K562 (cell line): ENCODE measurements at regions not wholly inside any gene's neighbourhood (a gene's known extent, or its start where the extent isn't known, plus 50 kb on each side); places are given as distances from the start of the nearest gene placed in this dataset.

ENCODE experiments used
- ATAC-seq: fragments of 200-7000 bp; cut with Tn5 transposase; 3 replicates; pipeline ENCODE4 v1.9.1; 2020; ENCODE audit warnings: moderate library complexity
- BruUV-seq: library from RNA; stranded (reverse); fragments of 400-500 nt; replicated peaks from 2 replicates; lab custom pipeline; 2021; lab: Mats Ljungman, UMichigan
- CTCF ChIA-PET: fragments of 300-600 bp; formaldehyde crosslinking; extraction: SDS; loops from one replicate; lab custom pipeline; 2021; ENCODE audit warnings: low intra/inter-chr PET ratio; lab: Yijun Ruan, JAX
- POLR2A ChIA-PET: fragments of 300-600, 350-650 bp; sonication (Branson Sonifier 250); formaldehyde crosslinking; extraction: SDS; loops from one replicate; lab custom pipeline; 2021; ENCODE audit warnings: antibody characterized with exemption, inconsistent platforms; lab: Yijun Ruan, JAX
- DNase-seq, 4 experiments: peaks; one replicate each; pipeline versions ENCODE4 v3.0.0 to v3.0.0-alpha.2; 2011 to 2018; ENCODE audit warnings: low spot score in 3 of 4, mixed read lengths in 3 of 4; ENCODE audit errors: extremely low read depth in 1 of 4
- FAIRE-seq: peaks from 2 replicates; lab custom pipeline; 2011; peaks lifted over from hg19 to GRCh38; lab: Jason Lieb, UNC
- H2AFZ ChIP-seq: 2 replicates; pipeline ENCODE4 v1.6.0; 2011; ENCODE audit warnings: low read depth, low read length, control low read depth, inconsistent platforms
- H3K27ac ChIP-seq: fragments of 200-600 bp; 3 replicates; pipeline ENCODE4 v1.8.0; 2011; ENCODE audit warnings: low read depth, mild to moderate bottlenecking, control low read depth, inconsistent platforms, low read length, moderate library complexity, mixed read lengths; ENCODE audit errors: extremely low read depth
- H3K27me3 ChIP-seq, 2 experiments: fragments of 300-600 bp in 1 of 2; 2 replicates in 1 of 2; 3 replicates in 1 of 2; pipeline versions ENCODE4 v1.6.0 to v1.8.0; 2011; ENCODE audit warnings: inconsistent platforms in 2 of 2, low read length in 2 of 2, mild to moderate bottlenecking in 1 of 2, mixed read lengths in 1 of 2, moderate library complexity in 1 of 2; ENCODE audit not compliant: control insufficient read depth in 2 of 2, insufficient read depth in 2 of 2
- H3K36me3 ChIP-seq: fragments of 300-600 bp; 3 replicates; pipeline ENCODE4 v1.8.0; 2011; ENCODE audit warnings: mild to moderate bottlenecking, low read length, inconsistent platforms; ENCODE audit not compliant: control insufficient read depth, insufficient read depth
- H3K4me1 ChIP-seq, 2 experiments: fragments of 200-600 bp in 1 of 2; replicated peaks in 1 of 2; 2 replicates in 1 of 2; 3 replicates in 1 of 2; pipeline versions ENCODE4 v1.5.1 to v1.8.0; 2011; ENCODE audit warnings: inconsistent platforms in 2 of 2, low read length in 2 of 2, mild to moderate bottlenecking in 1 of 2, mixed read lengths in 1 of 2, moderate library complexity in 1 of 2; ENCODE audit not compliant: control insufficient read depth in 2 of 2, insufficient read depth in 2 of 2
- H3K4me2 ChIP-seq: 2 replicates; pipeline ENCODE4 v1.6.1; 2011; ENCODE audit warnings: low read length, control low read depth, inconsistent platforms, mixed read lengths; ENCODE audit not compliant: insufficient read depth
- H3K4me3 ChIP-seq: fragments of 200-600 bp; sonication (generic), shearing (Covaris generic); 2 replicates; pipeline ENCODE4 v1.5.1; 2016; ENCODE audit warnings: control low read depth, inconsistent platforms
- H3K79me2 ChIP-seq: fragments of 200-600 bp; 3 replicates; pipeline ENCODE4 v1.8.0; 2011; ENCODE audit warnings: low read length, inconsistent platforms; ENCODE audit not compliant: control insufficient read depth, insufficient read depth
- H3K9ac ChIP-seq, 2 experiments: 2 replicates each; pipeline versions ENCODE4 v1.6.0 to v1.6.1; 2011; ENCODE audit warnings: low read depth in 2 of 2, low read length in 2 of 2, control low read depth in 1 of 2, inconsistent platforms in 1 of 2, mild to moderate bottlenecking in 1 of 2, mixed read lengths in 1 of 2; ENCODE audit not compliant: insufficient read depth in 1 of 2
- H3K9me1 ChIP-seq: one replicate; pipeline ENCODE4 v1.6.0; 2011; ENCODE audit warnings: inconsistent platforms, mild to moderate bottlenecking, low read length, moderate library complexity; ENCODE audit not compliant: control insufficient read depth, insufficient read depth
- H3K9me3 ChIP-seq: replicated peaks from 2 replicates; pipeline ENCODE4 v1.5.1; 2011; ENCODE audit warnings: low read depth, low read length, inconsistent platforms; ENCODE audit not compliant: control insufficient read depth, insufficient read depth
- H4K20me1 ChIP-seq: replicated peaks from 2 replicates; pipeline ENCODE4 v1.6.1; 2011; ENCODE audit warnings: low read length, inconsistent platforms, mixed read lengths; ENCODE audit not compliant: control insufficient read depth, insufficient read depth
- CBFA2T3 ChIP-seq: fragments of 450-650 bp; IDR thresholded peaks from 2 replicates; pipeline ENCODE4 v1.6.1; 2017
- ETV5 ChIP-seq: sonication (generic); formaldehyde crosslinking; IDR thresholded peaks from 2 replicates; pipeline ENCODE4 v1.4.0; 2020; ENCODE audit warnings: low read depth, mild to moderate bottlenecking, missing genetic modification reagents
- GTF2F1 ChIP-seq: IDR thresholded peaks from 2 replicates; pipeline ENCODE4 v1.6.1; 2011; ENCODE audit warnings: low read depth, low read length, improper control_type of control experiment
- HMG20B ChIP-seq: fragments of 250-450 bp; sonication (Bioruptor Pico); IDR thresholded peaks from 2 replicates; pipeline ENCODE4 v1.5.0; 2021; ENCODE audit warnings: mild to moderate bottlenecking
- HOXB6 ChIP-seq: fragments of 250-450 bp; sonication (Bioruptor Pico); IDR thresholded peaks from 2 replicates; pipeline ENCODE4 v1.5.1; 2022; ENCODE audit warnings: mild to moderate bottlenecking, borderline replicate concordance
- ILF3 ChIP-seq: fragments of 450-650 bp; IDR thresholded peaks from 2 replicates; pipeline ENCODE4 v1.6.1; 2018; ENCODE audit warnings: antibody characterized with exemption, mild to moderate bottlenecking, moderate library complexity, borderline replicate concordance
- IRF2 ChIP-seq: sonication (generic); formaldehyde crosslinking; IDR thresholded peaks from 2 replicates; pipeline ENCODE4 v1.8.1; 2022; ENCODE audit warnings: mild to moderate bottlenecking, missing genetic modification reagents
- KDM5B ChIP-seq: fragments of 200-600 bp; sonication (generic); IDR thresholded peaks from 2 replicates; pipeline ENCODE4 v1.6.1; 2012; ENCODE audit warnings: low read depth, mild to moderate bottlenecking, moderate library complexity, low read length, control low read depth, inconsistent platforms; ENCODE audit not compliant: insufficient replicate concordance
- MCM7 ChIP-seq, 2 experiments: fragments of 450-650 bp; IDR thresholded peaks; 2 replicates each; pipeline ENCODE4 v1.6.1; 2016 to 2018
- NR1H2 ChIP-seq: sonication (generic); formaldehyde crosslinking; IDR thresholded peaks from 2 replicates; pipeline ENCODE4 v1.4.0; 2020; ENCODE audit warnings: mild to moderate bottlenecking, missing genetic modification reagents
- PHF21A ChIP-seq: fragments of 450-650 bp; IDR thresholded peaks from 2 replicates; pipeline ENCODE4 v1.6.1; 2017; ENCODE audit warnings: low read depth, borderline replicate concordance
- RAD21 ChIP-seq, 2 experiments: fragments of 250-450 bp in 1 of 2; fragments of 450-650 bp in 1 of 2; sonication (Bioruptor Pico) in 1 of 2; formaldehyde crosslinking in 1 of 2; IDR thresholded peaks in 1 of 2; conservative IDR thresholded peaks in 1 of 2; 2 replicates each; pipeline versions ENCODE4 v1.4.0 to v1.8.0; 2020 to 2022; ENCODE audit warnings: mild to moderate bottlenecking in 2 of 2, moderate library complexity in 1 of 2
- RAD51 ChIP-seq: fragments of 450-650 bp; IDR thresholded peaks from 2 replicates; pipeline ENCODE4 v1.7.1; 2016; ENCODE audit warnings: low read depth, mild to moderate bottlenecking, borderline replicate concordance
- RFX5 ChIP-seq: IDR thresholded peaks from 2 replicates; pipeline ENCODE4 v1.6.1; 2011; ENCODE audit warnings: low read depth, mild to moderate bottlenecking, improper control_type of control experiment, low read length
- RHOXF2B ChIP-seq: fragments of 250-450 bp; sonication (Bioruptor Pico); conservative IDR thresholded peaks from 2 replicates; pipeline ENCODE4 v1.5.1; 2021
- SMARCA4 ChIP-seq: fragments of 450-650 bp; IDR thresholded peaks from 2 replicates; pipeline ENCODE4 v1.6.1; 2016
- SREBF2 ChIP-seq: sonication (generic); formaldehyde crosslinking; IDR thresholded peaks from 2 replicates; pipeline ENCODE4 v1.4.0; 2020; ENCODE audit warnings: mild to moderate bottlenecking, missing genetic modification reagents
- ZNF239 ChIP-seq: fragments of 250-450 bp; sonication (Bioruptor Pico); IDR thresholded peaks from 2 replicates; pipeline ENCODE4 v1.4.0; 2020; ENCODE audit warnings: mild to moderate bottlenecking
- WGBS: fragments of 100-300 bp; shearing (Covaris generic); methylation state at CpG from one replicate; pipeline ENCODE4 v1.1.6; 2016; ENCODE audit warnings: low coverage, mixed read lengths; ENCODE audit not compliant: insufficient coverage; ENCODE audit errors: missing lambda C conversion rate; 5-methylcytosine and 5-hydroxymethylcytosine counted together
- in situ Hi-C: fragments of 300-500 bp; cut with MboI; formaldehyde crosslinking; loops from 4 replicates; pipeline ENCODE4 v1.15.0; 2018; ENCODE audit warnings: inconsistent platforms, mixed read lengths
- intact Hi-C: fragments of 100-400 bp; cut with micrococcal nuclease; formaldehyde crosslinking; loops from 2 replicates; pipeline ENCODE4 v1.14.2; 2022
- TF ChIP-seq, protein P1 (sequence below), 2 experiments: fragments of 250-450 bp in 1 of 2; fragments of 450-650 bp in 1 of 2; sonication (Bioruptor Pico) in 1 of 2; IDR thresholded peaks; 2 replicates each; pipeline versions ENCODE4 v1.6.1 to v1.8.0; 2016 to 2021; ENCODE audit warnings: mild to moderate bottlenecking in 2 of 2, moderate library complexity in 2 of 2, missing compliant biosample characterization in 1 of 2, missing genetic modification characterization in 1 of 2

DNA sequence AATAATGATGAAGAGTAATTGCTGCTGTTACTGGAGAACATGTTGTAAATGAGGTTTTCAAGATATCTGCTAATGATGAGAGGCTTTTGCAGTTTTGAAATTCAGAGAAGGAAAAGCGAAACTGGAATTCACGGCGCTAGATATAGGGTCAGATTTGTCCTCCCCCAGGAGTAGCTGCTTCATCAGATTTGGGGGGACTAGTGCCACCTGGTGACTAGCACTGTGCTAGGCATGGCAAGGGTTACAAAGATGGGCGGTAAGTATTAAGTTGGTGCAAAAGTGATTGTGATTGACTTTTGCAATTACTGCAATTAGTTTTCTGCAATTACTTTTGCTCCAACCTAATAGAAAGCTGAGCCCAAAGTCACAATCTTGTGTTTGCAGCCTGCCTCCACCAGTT is 879.9 kb upstream of the TENM4 start:
- TF ChIP-seq KDM5B: no peak
- TF ChIP-seq RAD21 (CRISPR knock-in tag; conservative IDR thresholded peaks at IDR 0.05 in 1 of 2, IDR thresholded peaks at IDR 0.05 in 1 of 2): 0 out of 4 replicates have a peak, but pooled peaks of 1 of the 2 experiments have one; percentile 6
- Histone ChIP-seq H3K9me1 (no peaks in the 10 kb centered on the region), H3K79me2 (no peaks in the 10 kb centered on the region), H3K4me3 (no peak overlapping the region), H3K9ac (no peak overlapping the region), H3K9me3 (no peaks in the 10 kb centered on the region), H3K27ac (no peak overlapping the region), H3K36me3 (no peaks in the 10 kb centered on the region), H2AFZ (no peak overlapping the region), H3K27me3 (no peaks in the 10 kb centered on the region), H3K4me2 (no peak overlapping the region), H3K4me1 (no peaks in the 10 kb centered on the region), H4K20me1 (no peaks in the 10 kb centered on the region)
- no peak for DNase-seq
- intact Hi-C loops: no loop called here
- 2% methylated on average over 4 of the region's 4 CpGs for WGBS
- ATAC-seq: no peak
- ChIA-PET CTCF (no interaction called here), POLR2A (no interaction called here)
- in situ Hi-C loops: no loop called here
- BruUV-seq: no TSS peak
- FAIRE-seq: no peak

DNA sequence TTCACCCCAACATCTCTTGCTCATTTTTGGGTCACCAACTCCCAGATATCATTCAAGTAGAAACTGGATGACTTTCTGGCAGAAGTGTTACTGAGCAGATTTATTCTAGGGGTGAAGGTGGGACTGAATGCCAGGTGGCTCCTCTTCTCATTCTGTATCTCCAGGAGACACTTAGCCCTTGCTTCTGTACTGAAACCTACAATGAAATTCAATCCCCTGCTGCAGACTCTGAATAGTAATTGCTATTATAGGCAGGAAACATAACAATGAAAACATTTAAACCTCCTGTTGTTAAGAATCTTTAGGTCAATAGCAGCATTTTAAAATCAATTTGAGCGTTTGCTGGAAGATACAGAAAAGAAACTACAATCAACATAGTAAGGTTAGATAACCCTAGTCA is 879.4 kb upstream of the TENM4 start:
- in situ Hi-C loops (no loop called here), intact Hi-C loops (no loop called here)
- no peak overlapping the region for H3K4me3 ChIP-seq
- BruUV-seq: no TSS peak
- no peak overlapping the region for H3K9ac ChIP-seq
- H3K9me1 ChIP-seq: no peaks in the 10 kb centered on the region
- no peak overlapping the region for H2AFZ ChIP-seq
- H3K4me1 ChIP-seq: no peaks in the 10 kb centered on the region
- WGBS: 5% methylated on average over 1 of the region's 1 CpG
- POLR2A ChIA-PET: no interaction called here
- no peak overlapping the region for H3K4me2 ChIP-seq
- H3K79me2 ChIP-seq: no peaks in the 10 kb centered on the region
- FAIRE-seq: no peak
- CTCF ChIA-PET: no interaction called here
- H4K20me1 ChIP-seq: no peaks in the 10 kb centered on the region
- H3K36me3 ChIP-seq: no peaks in the 10 kb centered on the region
- no peak overlapping the region for H3K27ac ChIP-seq
- no peak for DNase-seq
- ATAC-seq: no peak
- H3K9me3 ChIP-seq: no peaks in the 10 kb centered on the region
- no peaks in the 10 kb centered on the region for H3K27me3 ChIP-seq
- TF ChIP-seq, protein P1, sequence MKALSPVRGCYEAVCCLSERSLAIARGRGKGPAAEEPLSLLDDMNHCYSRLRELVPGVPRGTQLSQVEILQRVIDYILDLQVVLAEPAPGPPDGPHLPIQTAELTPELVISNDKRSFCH (CRISPR knock-in tag; IDR thresholded peaks at IDR 0.05): no peak
- TF ChIP-seq, protein P1 (tag; IDR thresholded peaks at IDR 0.05): no peak
- TF ChIP-seq GTF2F1: no peak
- TF ChIP-seq HMG20B: no peak
- TF ChIP-seq CBFA2T3: no peak
- no peak for TF ChIP-seq RAD51
- TF ChIP-seq ETV5 (CRISPR knock-in tag): no peak
- no peak for TF ChIP-seq RHOXF2B
- TF ChIP-seq HOXB6 (CRISPR knock-in tag): no peak
- no peak for TF ChIP-seq PHF21A
- no peak for TF ChIP-seq NR1H2
- TF ChIP-seq IRF2 (CRISPR knock-in tag): no peak
- no peak for TF ChIP-seq SMARCA4
- TF ChIP-seq MCM7 (IDR thresholded peaks at IDR 0.05): no peak
- no peak for TF ChIP-seq ZNF239 (CRISPR knock-in tag)
- no peak for TF ChIP-seq ILF3
- TF ChIP-seq SREBF2 (CRISPR knock-in tag): no peak
- TF ChIP-seq RFX5: no peak
